HG03045 (cell line): ENCODE measurements at regions not wholly inside any gene's neighbourhood (a gene's known extent, or its start where the extent isn't known, plus 50 kb on each side); places are given as distances from the start of the nearest gene placed in this dataset.

Source experiments
- ATAC-seq: cut with Tn5 transposase; IDR thresholded peaks from one replicate; pipeline ENCODE4 v1.9.1; 2021; ENCODE audit warnings: mild to moderate bottlenecking, moderate library complexity; ENCODE audit not compliant: unreplicated experiment

DNA sequence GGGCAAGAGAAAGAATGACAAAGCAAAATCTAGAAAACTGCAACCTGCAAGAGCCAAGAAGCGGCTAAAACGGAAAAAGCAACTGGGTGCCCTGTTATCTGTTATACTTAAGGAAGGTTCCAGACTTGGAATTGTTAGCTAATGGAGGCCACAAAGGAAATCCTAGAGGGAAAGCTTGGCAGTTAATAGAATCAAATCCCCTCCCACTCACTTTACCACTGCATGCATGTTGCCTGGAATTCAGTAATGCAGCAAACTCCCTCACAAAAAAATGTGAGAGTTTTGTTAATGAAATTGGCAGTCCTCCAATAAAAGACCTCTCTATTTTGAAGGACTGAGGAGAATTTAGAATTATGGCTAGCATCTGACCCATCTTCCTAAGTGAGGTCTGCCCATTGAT, 164.2 kb upstream of the SOX5 start:
- ATAC-seq: no peak

GRCh38 chr12:24111616-24112015, 162.1 kb upstream of the SOX5 start:
- ATAC-seq: no peak

GRCh38 chr12:24111086-24111485, 161.6 kb upstream of the SOX5 start:
- ATAC-seq: no peak

DNA sequence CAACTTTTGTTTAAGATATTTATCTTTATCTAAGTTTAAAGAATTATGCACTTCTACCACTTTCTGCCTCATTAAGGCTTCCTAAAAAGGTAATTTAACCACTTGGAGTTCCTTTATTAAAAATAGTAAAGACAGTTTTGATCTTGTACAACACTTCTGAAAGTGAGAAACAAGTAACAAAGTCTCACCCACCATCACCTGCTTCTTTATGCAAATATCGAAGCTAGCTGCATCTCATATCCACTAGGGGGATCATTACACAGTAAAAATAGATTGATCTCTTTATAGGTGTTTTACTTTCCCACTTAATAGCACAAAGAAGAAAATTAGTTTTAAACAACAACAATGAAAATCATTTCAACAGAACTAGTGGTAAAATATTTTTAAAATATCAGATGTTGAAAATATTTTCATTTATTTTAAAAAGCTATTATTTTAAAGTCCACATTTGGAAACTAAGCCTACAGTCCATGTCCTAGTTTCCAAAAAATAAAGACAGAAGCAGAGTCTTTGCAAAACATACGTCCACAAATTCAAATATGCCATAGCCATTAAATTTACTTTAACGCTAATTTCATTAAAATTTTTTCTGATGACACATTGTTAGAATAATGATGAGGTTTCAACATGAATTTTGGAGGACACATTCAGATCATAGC, 160.0 kb upstream of the SOX5 start:
- ATAC-seq: peak; percentile 90

- no peak for ATAC-seq
Measured at GRCh38 chr12:24102676-24103075, 153.2 kb upstream of the SOX5 start.

DNA sequence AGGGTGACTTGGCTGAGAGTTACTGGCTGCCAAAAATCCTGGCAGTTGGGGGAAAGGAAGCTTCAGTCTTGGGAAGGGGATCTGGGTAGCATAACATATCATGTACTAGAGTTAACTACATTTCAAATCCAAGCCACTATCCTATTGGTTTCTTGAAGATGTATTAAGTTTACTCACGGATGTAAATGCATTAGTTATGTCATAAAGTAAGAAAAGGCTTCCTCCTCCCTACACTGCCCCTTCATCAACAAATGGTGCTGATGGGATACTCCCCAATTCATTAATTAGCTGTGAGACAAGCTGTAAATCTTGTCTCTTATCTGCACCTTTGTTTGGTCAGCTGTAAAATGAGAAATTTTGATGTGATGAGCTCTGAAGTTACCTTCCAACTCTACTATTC, 150.1 kb upstream of the SOX5 start:
- no peak for ATAC-seq

- ATAC-seq: no peak
Measured at GRCh38 chr12:24095245-24095644, 145.8 kb upstream of the SOX5 start.

- ATAC-seq: no peak
Measured at GRCh38 chr12:24089510-24089890, 140.0 kb upstream of the SOX5 start.

- no peak for ATAC-seq
Measured at GRCh38 chr12:24088751-24089509, 139.5 kb upstream of the SOX5 start.

- no peak for ATAC-seq
Measured at GRCh38 chr12:24087294-24087693, 137.8 kb upstream of the SOX5 start.

- no peak for ATAC-seq
Measured at GRCh38 chr12:24084800-24085199, 135.3 kb upstream of the SOX5 start.

DNA sequence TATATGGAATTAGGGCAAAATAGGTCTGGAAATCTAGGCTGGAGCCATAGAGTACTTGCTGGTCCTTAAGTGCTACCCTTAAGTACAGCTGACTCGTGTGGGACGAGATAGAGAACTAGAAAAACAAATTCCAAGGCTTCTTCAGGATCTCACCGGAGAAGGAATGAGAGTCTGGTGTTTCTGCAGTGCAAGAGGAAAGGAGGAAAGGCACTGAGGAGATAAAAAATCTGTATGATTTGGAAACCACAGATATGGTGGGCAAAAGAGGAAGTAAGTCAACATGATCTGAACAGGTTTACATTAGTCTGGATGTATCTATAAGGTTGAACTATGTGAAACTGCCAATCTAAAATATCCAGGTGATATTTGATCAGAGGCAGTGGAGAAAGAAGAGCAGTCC, 134.4 kb upstream of the SOX5 start:
- ATAC-seq: no peak

DNA sequence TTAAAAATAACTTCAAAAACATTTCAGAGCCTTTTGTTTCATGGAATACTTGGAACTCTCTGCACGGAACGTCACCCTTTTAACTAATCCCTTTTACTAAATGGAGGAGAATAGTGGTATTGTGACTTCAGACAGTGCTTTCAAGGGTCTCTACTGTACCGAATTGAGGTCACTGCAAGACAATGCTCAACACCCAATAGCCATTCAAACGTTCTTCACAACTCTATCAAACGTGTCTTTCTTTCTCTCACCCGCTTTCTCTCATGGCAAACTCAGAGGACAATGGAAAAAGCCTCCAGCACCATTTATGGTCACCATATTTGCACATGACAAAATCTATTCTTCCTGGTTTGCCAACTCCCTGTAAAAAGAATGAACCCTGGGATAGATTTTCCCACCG, 132.1 kb upstream of the SOX5 start:
- no peak for ATAC-seq

- no peak for ATAC-seq
Measured at GRCh38 chr12:24081092-24081529, 131.6 kb upstream of the SOX5 start.

DNA sequence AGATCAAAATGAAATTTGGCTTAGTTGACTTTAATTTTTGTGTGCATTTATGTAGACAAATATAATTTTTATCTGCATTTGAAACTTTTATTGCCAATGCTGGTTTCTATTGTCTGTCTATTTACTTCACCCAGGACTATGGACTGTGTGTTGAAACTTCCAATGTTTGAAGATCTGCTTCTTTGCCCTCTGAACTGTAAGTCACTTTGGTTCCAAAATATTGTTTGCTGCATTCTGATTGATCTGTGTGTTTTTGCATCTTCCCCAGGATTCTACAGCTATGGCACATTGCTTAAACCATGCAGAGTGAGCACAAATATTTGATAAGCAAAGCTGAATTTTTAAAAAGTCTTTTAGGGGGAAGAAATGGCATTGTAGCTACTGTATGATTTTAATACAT, 131.0 kb upstream of the SOX5 start:
- ATAC-seq: no peak

DNA sequence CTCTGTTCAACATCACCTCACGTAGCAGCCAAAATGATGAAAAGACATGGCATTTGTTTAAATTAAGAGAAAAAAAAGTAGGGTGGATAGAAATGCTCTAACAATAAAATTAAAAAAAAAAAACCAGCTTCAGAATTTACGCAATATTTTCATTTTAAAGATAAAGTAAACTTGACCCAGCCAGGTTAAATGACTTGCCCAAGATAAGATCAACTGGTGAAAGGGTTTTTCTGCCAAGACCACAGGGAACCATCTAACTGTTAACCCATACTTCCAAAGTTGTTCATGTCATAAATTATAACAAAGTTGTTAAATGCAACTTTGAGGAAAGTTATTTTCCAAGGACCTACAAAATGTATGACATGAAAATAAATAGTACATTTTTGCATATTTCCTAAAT, 129.6 kb upstream of the SOX5 start:
- no peak for ATAC-seq

DNA sequence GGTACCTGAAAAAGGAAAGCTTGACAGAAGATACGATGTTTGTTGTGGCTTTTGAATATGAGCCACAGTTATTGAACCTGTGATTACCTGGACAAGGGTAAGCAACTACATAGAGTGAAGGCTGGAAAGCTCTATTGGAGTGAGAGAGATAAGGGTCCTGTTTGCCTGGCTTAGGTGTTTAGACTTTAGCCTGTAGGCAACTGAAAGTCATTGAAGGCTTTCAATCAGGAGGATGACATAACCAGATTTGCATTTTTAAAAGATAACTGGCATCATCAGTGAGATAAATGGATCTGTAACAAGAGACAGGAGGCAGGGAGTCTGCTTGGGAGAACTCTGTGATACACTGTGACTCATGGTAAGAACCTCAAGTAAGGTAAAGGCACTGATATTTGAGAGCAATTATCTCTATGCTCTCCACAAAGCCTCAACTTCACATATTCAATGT, 128.9 kb upstream of the SOX5 start:
- ATAC-seq: no peak

GRCh38 chr12:24077161-24077560, 127.7 kb upstream of the SOX5 start:
- no peak for ATAC-seq

GRCh38 chr12:24075650-24076049, 126.2 kb upstream of the SOX5 start:
- no peak for ATAC-seq

DNA sequence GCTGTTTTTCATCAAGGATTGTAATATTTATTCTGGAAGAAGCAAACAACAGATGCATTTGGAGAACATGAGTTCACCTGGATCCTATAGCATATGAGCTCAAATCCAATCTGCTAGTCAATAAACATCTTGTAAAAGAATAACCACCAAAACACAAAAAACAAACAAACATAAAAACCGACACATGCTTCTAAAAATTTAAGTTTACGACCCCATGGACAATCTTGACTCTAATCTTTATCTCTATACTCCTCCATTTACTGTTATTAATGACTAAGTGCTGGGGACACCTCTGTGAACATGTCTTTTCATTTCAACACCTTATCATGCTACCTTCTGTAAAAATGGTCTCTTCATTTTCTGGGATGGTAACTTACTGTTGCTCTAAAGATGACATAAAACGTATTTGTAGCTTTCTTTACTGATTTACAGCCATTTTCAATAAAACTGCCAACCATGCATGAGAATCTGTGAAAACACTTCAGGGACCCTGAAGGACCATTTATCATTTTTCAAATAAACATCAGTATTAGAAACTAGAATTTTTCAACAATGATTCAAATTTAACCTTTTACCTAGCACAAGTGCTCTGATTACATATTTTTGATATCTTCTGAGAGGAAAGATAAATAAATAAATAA, 123.8 kb upstream of the SOX5 start:
- no peak for ATAC-seq

GRCh38 chr12:24072302-24072701, 122.8 kb upstream of the SOX5 start:
- no peak for ATAC-seq

GRCh38 chr12:24071842-24072241, 122.4 kb upstream of the SOX5 start:
- no peak for ATAC-seq
